ENCODE measurements at regions not wholly inside any gene's neighbourhood (a gene's known extent, or its start where the extent isn't known, plus 50 kb on each side); places are given as distances from the start of the nearest gene placed in this dataset.

DNA sequence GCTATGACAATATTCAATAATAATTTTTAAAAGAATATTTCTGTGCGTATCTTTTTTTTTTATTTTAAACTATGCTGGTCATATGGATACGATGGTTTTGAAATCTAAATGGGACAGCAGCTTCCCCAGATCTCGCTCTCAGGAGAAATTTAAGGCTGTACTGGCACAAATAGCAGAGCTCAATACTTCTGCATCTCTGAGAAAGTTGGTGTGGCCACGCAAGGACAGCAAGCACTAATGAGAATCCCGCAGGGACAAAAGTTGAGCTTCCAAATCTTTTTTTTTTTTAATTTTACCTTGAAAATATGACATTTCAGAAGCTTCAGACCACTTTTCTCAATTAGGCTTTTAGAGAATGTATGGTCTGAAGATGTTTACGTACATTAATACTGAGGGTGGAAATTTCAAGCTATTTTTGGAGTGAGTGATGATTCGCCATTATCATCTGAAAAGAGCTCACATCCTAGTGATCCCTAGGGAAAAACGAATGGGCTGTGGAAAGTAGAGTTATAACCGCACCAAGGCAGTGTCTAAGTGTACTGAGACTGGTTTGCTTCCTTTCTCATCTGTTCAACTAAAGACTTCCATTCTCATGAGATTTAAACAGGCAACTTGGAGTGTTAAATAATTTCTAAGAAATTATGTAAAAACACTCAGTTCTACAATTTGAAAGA, 840.0 kb downstream of the C6orf118 start:
- DNase-seq (ENCODE audit: low read depth, low spot score), result no peak
- H3K4me3 ChIP-seq (ENCODE audit: low read length), result no peak overlapping the region

DNA sequence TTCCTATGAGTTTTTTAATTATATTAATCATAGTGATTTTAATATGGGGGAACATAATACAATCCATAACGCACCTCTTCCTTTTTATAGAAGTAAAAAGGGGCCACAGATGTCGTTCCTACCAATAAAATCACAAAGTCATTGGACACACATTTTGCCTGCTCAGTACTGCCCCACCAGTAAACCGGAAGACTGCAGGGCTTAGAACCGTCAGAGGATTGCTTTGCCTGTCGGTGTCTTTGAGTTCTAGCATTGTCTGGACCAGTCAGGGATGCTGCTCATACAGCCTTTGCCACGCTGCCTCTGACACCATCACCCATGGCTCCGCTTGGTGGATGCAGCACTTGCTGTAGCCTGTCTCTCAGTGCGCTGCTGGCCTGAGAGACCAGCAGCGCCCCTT, 853.6 kb downstream of the C6orf118 start:
- no peak overlapping the region for H3K4me3 ChIP-seq (ENCODE audit: low read length)
- DNase-seq (ENCODE audit: low read depth, low spot score), result no peak

DNA sequence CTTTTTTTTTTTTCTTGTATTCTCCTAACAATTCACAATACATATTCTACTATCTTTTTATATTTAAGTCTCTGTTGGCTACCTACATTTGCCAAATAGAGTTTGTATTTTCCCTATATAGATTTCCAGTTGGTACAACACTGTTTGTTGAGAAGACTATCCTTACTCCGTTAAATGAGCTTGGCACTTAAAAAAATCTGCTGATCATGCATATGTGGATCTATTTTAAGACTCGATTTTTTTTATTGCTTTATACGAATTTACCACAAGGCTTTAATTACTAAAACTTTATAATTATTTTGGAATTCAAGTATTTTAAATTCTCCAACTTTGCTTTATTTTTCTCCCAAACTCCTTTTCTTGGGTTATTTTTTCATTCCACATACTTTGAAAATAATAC, 855.6 kb downstream of the C6orf118 start:
- DNase-seq (ENCODE audit: low read depth, low spot score), result no peak

DNA sequence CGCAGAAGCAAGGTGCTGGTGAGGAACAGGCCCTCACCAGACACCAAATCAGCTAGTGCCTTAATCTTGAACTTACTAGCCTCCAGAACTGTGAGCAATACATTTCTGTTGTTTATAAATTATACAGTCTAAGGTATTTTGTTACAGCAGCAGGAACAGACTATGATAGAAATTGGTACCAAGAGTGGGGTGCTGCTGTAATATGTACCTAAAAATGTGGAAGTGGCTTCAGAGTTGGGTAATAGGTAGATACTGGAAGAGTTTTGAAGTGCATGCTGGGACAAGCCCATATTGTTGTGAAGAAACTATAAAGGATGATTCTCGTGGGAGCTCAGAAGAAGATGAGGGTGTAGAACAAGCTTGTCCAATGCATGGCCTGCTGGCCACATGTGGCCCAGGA, 866.8 kb downstream of the C6orf118 start:
- no peak overlapping the region for H3K4me3 ChIP-seq (ENCODE audit: low read length)
- no peak for DNase-seq (ENCODE audit: low read depth, low spot score)

More for the DNA sequence above, 855.6 kb downstream of the C6orf118 start:
- no peak overlapping the region for H3K4me3 ChIP-seq (ENCODE audit: low read length)

DNA sequence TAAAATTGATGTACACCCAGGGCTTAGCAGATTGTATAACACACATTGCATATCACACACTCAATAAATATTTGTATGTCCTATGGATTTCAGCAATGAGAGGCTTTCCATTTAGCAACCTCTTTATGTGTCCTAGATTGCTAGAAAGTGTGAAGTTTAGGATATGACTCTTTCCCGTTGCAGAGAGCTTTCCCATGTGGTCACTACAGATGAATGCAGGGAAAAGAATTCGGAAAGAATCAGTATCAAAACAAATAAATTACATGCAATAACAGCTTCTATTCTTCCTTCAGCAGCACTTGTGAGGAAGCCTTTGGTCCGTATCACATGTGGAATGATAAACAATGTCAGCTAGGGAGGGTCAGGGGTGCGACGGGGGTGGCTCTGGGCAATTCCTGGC, 870.1 kb downstream of the C6orf118 start:
- DNase-seq (ENCODE audit: low read depth, low spot score), result no peak

DNA sequence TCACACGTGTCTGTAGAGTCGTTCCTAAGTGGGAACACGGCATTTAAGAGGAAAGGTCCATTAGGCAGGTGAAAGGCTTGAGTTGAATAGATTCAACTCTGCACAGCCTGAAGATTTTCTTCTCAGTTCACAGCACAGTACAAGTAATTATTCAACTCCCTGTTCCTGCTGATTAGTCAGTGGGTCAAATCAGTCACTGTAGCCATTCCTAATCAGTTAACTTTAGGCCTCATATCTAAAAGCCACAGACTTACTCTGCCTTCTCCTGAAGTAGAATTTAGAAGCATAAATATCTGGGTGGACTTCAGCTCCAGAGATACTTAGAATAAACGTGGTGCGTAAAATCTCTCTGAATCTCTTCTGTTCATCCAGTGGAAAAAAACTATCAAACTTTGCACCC, 872.4 kb downstream of the C6orf118 start:
- DNase-seq (ENCODE audit: low read depth, low spot score), result no peak
- H3K4me3 ChIP-seq (ENCODE audit: low read length), result no peak overlapping the region

More for the DNA sequence above, 870.1 kb downstream of the C6orf118 start:
- no peak overlapping the region for H3K4me3 ChIP-seq (ENCODE audit: low read length)

DNA sequence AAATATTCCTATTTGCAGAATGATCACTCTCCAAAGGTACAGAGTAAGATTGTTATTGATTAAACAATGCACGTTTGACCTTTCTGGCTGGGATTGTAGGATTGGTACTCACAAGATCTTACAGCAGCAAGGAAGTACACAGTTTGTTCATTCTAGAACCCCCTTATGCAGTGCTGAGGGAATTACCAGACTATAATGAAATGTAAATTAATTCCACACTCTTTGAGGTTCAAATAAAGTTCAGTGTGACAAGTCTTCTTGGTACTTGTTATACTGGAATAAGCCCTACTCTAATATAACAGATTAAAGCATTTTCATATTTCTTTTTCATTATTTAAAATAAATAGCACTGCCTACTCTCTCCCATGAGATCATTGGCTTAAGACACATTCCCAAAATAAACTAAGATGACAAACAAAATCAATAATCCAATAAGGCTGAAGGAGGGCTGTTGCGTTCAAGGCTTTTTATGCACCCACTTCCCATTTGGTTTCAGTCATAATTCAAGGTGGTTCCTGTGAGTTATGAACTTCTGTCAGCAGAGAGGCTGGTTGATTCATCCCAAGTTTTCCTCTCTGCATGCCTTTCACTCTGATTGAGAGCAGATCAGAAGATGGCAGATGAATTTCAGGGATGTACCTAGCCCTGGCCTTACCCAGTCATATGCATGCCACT, 881.5 kb downstream of the C6orf118 start:
- H3K4me3 ChIP-seq (ENCODE audit: low read length), result no peak overlapping the region
- DNase-seq (ENCODE audit: low read depth, low spot score), result no peak

DNA sequence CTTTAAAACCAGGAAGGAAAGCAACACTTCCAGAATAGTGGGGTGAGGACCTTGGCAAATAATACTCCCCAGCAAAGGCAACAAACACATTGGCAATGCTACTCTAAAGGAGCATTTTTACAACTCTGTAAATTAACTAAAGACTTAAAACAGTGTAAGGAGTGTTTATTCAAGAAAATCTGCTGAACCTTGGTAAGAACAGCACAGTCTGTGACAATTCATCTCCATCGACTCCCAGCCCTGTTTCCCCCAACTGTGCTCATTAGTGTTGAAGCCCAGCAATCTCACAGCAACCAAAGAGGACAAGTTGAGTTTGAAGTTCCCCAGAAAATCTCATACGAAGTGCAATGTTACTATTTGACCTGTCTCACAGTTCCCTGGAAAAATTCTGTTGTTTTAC, 884.9 kb downstream of the C6orf118 start:
- no peak for DNase-seq (ENCODE audit: low read depth, low spot score)
- no peak overlapping the region for H3K4me3 ChIP-seq (ENCODE audit: low read length)

DNA sequence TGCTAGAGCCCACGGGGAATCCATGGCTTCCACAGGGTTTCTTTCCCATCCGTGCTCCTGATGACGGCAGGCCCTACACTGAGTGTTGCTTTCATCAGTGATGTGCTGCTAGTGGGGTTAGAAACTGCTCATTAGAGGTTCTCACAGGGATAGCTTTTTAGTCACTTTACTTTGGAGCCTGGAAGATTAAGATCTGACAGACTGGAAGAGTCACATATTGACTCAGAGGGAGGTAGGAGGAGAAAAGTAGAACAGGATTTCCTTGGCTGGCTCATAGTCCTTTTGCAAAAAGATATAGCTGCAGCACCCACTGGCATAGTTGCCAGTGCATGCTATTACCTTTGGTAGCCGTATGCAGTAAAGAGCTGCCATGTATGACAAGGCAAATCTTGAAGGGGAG, 890.3 kb downstream of the C6orf118 start:
- DNase-seq (ENCODE audit: low read depth, low spot score), result no peak
- H3K4me3 ChIP-seq (ENCODE audit: low read length), result no peak overlapping the region

DNA sequence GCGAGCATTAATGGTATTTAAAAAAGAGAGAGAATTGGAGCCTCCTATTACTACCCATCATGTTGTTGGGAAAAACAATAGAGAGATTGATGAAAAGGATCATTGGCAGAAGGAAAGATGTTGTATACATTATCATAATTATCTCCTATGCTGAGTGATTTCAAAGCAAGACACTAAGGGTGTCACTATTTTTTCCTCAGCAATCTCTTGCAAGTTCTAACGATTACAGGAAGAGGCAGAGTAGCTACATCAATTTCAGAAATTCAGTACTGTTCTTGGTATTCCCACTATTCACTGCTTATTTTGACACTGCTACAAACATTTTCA, 891.2 kb downstream of the C6orf118 start:
- no peak for DNase-seq (ENCODE audit: low read depth, low spot score)
- H3K4me3 ChIP-seq (ENCODE audit: low read length), result no peak overlapping the region

DNA sequence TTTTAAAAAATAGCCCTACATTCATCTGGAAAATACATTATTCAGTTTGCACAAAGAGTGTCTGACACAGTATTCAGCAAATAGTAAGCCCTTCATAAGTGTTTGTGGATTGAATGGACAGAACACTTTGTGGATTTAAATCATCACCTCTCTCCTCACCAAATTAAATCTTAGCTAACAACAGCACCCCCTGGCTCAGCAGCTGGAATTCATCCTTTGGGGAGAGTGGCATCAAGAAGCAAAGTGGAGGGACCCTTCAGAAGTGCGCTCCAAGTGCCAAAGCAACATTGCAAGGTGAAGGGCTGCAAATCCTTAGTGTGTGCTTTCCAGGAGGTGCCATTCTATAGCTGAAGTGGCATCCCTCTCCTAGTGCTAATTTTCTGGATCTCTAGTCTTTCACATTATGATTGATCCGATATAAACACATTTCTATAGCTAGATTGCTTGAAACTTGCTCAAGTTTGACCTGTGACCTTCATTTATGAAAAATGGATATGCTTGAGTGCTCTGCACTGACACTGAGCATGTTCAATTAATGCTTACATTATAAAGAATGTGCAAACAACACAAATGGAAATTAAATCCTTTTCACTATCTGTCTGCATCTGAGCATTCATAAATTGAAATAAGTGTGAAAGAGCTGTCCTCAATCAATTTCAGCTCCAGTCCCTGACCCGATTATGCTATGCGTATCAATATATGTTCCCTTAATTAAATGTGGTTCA, 891.7 kb downstream of the C6orf118 start:
- DNase-seq (ENCODE audit: low read depth, low spot score), result no peak
- no peak overlapping the region for H3K4me3 ChIP-seq (ENCODE audit: low read length)

DNA sequence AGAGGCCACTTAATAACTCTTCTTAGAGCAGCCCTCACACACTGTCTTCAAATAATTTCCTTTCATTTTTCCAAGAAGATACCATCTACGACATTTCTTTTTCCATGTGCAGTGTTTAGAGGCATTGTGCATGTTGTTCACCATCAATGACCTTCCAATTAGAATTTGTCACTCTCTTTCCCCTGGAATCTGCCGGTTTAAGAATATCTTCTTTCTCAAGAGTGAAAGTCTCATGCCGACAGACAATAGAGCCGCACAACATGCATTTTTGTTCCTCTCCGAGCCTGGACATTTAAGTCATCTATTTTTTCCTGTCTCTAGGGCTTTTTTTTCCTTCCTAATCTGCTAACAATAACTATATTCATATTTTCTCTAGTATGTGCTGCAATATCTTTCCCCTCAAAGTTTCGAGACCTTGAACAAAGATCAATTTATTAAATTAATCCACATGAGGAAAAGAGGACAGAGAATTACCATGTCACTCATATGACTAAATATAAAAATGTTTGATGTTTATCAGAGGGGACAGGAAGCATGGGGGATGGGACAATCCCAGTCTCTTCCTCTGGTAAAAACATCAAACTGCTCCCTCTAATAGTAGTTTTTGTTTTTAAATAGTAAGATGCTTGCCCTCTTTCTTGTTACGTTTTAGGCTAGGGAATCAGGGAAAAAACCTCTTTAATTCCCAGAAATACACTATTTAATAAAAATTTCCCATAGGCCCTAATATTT, 893.4 kb downstream of the C6orf118 start:
- H3K4me3 ChIP-seq (ENCODE audit: low read length), result no peak overlapping the region
- no peak for DNase-seq (ENCODE audit: low read depth, low spot score)

DNA sequence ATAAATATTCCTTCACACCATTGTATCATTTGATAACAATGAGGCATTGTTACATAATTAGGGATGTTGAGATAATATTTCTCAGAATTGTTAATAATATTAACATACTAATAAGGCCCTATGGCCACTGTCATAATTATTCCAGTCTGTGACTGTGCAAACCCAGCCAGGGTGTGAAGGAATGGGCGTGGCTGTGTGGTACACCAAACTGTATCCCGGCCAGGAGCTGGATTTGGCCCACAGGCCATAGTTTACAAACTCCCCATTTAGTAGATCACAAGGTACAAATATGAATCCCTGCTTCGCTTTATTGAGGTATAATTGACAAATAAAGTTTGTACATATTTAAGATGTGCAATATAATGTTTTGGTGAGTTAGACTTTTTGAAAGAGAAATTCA, 894.7 kb downstream of the C6orf118 start:
- H3K4me3 ChIP-seq (ENCODE audit: low read length), result no peak overlapping the region
- DNase-seq (ENCODE audit: low read depth, low spot score), result no peak

DNA sequence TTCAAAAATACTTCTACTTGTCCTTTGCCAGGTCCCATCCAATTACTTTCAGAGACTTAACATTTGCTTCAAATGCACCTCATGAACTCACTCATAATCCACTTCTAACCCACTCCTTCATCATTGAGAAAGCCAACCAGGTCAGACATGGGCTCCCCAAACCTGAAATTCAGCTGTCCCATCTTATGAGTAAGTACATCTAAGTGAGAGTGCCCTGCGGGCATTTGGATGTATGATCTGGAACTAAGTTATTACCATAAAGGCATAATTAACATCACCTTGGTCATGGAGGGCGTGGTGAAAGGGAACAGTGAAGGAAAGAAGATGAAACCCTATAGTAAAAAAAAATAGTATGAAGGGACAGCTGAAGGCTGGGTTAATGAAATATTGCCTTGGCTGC, 896.8 kb downstream of the C6orf118 start:
- no peak for DNase-seq (ENCODE audit: low read depth, low spot score)
- H3K4me3 ChIP-seq (ENCODE audit: low read length), result no peak overlapping the region

DNA sequence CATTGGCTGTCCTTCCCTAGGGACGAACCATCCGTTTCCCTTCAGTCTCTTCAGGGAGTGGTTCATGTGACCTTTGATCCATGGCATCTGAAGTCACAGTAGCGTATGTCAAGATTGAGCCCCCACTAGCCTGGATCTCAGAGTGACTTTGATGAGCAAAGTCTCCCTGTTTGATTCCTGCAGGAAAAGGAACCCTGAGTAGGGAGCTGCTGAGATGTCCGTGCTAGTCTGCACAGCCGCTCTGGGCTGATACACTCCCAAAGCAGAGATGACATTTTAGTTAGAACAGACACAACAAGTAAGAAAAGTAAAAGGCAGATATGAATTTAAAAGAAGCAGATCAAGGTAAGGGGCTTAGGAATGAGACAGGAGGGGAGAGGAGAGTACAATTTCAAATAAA, 899.4 kb downstream of the C6orf118 start:
- DNase-seq (ENCODE audit: low read depth, low spot score), result no peak
- H3K4me3 ChIP-seq (ENCODE audit: low read length), result no peak overlapping the region

DNA sequence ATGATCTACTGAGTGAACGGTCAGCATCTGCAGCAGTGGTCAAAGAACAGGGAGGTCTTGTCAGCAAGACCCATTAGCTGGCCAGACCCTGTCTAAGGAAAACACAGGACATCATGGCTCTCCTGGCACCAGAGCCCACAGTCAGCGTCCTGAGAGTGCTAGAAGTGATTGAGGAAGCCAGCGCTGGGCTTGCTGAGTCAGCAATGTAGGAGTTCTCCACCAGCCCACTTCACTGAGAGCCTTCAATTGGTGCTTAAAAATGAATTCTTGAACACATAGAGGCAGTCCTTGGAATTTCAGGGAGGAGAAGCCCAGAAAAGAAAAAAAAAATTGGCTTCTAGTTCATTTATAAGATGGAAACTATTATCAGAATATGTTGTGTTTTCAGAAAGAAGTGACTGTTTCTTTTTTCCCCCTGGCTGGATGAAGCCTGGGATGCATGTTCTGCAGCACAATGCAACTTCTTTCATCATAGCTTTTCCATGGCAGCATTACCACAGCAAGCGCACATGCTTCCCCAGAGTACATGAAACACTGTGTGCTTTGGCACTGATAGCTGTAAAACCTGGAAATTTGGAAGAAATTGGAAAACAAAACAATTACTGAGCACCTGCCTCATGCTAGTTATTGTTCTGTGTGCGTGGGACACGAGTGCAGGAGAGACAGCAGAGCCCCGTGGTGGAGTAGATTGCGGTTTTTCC, 899.9 kb downstream of the C6orf118 start:
- no peak for DNase-seq (ENCODE audit: low read depth, low spot score)
- no peak overlapping the region for H3K4me3 ChIP-seq (ENCODE audit: low read length)

DNA sequence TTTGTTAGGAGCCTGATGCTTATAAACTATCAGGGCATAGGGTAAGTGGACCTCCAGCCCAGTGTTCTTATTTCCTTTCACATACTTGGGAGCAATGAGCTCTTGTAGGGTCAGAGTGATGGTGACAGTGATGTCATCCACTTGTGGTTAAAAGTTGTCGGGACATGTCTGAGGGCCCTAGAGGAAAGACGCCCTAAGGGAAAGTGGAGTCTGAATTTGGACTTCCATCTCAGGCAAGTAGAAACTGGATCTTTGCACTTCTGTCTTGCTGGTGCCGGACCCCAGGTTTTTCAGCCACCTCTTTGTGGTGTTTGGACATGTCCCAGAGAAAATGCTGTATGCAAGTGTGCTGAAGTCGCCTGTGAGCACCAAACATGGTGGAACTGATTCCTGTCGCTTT, 900.5 kb downstream of the C6orf118 start:
- H3K4me3 ChIP-seq (ENCODE audit: low read length), result no peak overlapping the region
- no peak for DNase-seq (ENCODE audit: low read depth, low spot score)

DNA sequence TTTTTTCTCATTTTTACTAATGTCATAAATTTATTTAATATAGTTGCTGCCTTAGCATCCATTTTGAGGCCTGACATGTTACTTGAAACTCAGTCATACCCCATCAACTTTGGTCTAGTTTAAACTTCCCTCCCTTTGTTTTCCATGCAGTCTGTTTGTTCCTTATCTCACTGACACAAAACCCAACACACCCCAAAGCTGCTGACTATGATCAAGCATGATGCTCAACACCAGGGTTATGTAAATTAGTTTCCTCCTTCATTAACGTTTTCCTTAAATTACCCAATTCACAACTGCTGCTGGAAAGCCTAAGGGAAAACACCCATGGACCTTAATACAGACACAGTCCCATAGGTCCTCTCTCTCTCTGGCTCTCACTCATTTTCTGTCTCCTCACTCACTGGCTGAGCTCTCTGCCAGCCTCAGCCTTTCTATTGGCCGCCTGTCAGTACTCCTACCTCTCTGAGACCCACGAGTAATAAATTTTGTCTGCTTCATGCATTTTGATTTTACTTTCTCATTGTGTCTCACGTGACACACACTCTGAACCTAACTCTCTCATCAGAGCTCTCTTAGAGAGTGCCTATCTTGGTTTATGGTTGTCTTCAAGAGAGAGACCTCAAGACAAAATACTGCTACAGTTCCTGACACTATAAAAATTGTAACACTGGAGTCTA, 904.5 kb downstream of the C6orf118 start:
- H3K4me3 ChIP-seq (ENCODE audit: low read length), result no peak overlapping the region
- no peak for DNase-seq (ENCODE audit: low read depth, low spot score)

DNA sequence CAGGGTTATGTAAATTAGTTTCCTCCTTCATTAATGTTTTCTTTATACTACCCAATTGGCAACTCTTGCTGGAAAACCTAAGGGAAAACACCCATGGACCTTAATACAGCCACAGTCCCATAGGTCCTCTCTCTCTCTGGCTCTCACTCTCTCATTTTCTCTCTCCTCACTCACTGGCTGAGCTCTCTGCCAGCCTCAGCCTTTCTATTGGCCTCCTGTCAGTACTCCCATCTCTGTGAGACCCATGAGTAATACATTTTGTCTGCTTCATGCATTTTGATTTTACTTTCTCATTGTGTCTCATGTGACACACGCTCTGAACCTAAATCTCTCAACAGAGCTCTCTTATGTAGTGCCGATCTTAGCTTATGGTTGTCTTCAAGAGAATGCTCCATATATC, 907.5 kb downstream of the C6orf118 start:
- DNase-seq (ENCODE audit: low read depth, low spot score), result no peak
- H3K4me3 ChIP-seq (ENCODE audit: low read length), result no peak overlapping the region
